IPS DF 4.7 (cell line): ENCODE measurements at regions not wholly inside any gene's neighbourhood (a gene's known extent, or its start where the extent isn't known, plus 50 kb on each side); places are given as distances from the start of the nearest gene placed in this dataset.

Experiments
- DNase-seq: peaks from one replicate; pipeline ENCODE4 v3.0.0-alpha.2; 2013; ENCODE audit warnings: low spot score; ENCODE audit errors: extremely low read depth

DNA sequence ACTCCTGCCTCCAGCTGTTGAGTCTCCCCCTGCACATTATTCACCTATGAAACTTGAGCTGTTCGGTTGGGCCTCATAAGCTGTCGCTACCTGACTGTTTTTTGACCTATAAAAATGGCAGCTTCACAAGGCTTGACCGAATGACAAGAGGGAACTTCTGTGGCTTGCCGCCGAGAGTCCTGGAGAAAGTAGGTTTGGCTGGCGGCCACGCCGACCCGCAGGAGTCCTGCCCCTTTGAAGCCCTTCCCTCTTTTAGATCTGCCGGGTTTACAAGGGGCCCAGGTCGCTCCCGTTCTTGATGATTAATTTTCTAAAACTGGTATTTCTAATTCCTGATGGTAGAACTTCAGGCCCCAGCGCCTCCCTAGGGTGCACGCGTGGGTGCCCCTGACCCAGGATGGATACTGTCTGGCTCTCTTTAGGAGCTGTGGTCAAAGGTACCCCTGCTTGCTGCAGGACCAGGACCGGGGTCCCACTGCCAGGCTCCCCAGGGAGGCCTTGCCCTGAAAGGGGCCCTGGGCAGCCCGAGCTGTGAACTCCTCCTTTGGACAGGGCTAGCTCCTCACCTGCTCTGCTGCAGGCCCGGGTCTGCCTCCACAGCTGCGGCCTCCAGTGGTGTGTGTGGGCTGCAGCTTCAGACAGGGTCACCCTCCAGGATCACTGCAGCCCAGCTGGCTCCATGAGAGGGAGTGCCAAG, 171.8 kb downstream of the CTTN start:
- DNase-seq, result no peak

DNA sequence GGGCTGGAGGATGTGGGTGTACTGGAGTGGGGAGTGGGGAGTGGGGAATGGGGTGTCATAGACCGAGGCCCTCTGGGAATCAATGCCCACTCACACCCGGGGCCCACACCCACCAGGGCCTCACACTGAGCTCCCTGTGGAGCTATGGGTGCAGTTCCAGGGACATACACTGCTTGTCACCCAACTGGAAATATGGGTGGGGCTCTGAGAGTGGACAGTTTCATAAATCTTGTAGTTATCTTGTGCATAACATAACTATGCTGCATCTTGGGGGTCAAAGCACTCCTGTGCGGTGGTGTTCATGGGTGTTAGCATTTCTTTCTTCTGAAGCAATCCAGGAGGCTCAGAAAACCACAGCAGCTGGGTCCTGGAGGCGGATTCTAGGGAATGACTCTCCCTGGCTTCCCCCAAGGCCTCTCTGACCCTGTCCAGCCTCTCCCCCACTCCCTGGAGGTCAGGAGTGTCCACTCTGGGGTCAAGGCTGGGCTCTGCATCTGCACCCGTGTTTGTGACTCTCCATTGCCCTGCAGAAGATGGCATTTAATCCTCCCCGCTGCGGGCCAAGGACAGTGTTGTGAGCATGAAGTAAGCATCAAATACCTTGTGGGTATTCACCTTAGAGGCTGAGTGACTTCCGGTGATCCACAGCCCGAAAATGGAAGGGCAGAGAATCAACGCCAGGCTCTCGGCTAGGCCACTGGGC, 172.5 kb downstream of the CTTN start:
- no peak for DNase-seq

DNA sequence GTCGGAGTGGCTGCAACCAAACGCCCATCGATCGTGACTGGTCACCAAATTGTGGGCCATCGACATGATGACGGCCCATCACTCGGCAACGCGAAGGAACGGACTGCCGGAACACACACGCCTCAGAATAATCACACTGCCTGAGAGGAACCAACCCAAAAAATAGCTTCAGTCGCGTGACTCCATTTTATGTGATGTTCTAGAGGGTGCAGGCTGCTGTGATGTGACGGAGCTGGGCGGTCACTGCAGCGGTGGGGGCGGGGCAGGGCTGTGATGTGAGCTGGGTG, 174.6 kb downstream of the CTTN start:
- DNase-seq, result no peak

DNA sequence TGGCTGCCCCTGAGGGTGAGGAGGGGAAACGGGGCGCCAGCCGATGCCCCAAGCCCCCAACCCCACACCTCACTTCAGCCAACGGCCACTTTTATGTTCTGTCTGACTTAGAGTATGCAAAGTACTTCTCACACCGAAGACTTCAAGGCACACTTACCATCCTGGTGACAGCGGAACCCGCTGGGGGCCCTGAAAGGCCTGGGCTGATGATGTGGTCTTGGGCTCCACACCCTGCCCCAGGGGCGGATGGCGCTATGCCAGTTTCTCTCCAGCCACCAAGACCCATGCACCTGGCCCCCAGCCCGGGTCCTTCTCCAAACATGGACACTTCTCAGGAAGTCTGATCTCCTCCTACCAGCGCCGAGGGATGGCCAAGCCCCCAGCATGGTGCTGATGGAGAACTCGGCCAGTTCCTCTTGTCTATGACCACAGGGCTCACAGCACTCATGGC, 175.4 kb downstream of the CTTN start:
- no peak for DNase-seq

DNA sequence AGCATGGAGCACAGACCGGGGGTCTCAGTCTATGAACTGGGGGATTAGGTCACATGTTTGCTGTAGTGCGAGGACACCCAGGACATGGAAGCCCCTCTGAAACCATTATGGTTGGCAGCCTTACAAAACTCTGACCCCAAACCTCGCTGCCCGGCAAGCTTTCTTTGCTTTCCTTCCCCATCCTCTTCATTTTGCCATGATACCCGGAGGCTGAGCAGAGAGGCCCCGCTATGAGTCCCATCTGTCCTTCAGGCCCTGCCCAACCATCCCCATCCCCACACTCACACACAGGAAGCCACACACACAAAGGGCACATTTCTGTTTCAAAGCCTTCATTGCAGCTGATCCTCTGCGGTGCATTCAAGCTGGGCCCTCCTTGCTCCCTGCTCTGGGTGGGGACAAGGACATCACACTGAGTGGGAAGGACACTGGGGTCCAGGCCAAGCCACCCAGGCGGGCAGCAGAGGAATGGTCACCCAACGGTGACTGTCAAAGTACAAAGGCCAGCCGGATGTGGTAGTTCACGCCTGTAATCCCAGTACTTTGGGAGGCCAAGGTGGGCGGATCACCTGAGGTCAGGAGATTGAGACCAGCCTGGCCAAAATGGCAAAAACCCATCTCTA, 176.5 kb downstream of the CTTN start:
- no peak for DNase-seq

DNA sequence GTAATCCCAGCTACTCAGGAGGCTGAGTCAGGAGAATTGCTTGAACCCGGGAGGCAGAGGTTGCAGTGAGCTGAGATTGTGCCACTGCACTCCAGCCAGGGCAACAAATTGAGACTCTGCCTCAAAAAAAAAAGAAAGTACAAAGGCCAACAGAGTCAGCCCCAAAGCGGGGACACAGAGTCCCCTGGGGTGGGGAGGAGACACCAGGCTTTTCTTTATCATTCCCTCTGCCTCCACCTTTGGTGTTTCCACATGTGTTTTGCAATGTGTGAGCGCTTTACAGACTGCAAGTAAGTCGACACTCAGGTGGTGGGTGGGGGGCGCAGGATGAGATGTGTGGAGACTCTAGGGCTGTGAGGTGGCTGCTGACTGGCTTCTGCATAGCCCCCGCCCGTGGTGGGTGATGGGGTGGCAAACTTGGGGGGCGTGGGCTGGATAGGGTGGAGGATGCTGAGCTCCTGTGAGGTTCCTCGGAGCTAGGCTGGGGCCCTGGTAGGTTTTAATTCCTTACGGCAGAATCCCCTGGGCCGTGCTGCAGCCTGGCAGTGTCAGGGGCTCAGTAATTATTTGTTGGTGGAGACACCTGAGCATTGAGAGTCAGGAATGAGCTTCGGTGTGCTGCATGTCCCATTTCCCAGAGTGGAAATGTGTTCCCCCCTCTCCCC, 177.2 kb downstream of the CTTN start:
- no peak for DNase-seq

DNA sequence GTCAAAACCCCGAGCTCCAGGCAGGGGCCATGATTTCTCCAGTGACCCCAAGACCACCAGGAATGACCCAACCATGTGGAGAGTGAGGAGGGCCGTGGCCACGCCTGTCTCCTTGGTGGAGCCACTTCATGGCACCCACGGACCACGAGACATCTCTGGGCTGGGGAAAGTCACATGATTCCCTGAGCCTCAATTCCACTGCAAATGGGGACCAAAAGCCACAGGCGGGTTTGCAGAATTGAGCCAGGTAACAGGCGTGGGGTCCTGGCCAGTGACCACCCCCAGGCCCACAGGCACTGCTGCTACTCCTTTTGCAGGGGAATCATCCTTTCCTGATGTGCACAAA, 178.9 kb downstream of the CTTN start:
- DNase-seq, result no peak

DNA sequence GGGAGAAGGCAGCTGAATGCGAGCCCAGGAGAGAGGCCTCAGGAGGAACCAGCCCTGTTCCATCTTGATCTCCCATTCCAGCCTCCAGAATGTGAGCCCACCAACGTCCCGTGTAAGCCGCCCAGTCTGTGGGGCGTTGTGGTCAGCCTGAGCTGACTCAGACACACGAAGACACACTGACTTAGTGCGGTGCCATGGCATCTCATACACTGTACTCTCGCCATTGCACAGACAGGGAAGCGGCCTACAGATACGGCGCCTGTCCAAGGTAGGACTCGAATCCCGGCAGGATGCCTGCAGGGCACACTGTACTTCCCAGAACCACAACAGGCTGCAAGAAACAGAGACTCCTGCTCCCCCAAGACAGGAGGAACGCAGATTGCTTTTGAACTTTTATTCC, 179.6 kb downstream of the CTTN start:
- DNase-seq, result no peak

DNA sequence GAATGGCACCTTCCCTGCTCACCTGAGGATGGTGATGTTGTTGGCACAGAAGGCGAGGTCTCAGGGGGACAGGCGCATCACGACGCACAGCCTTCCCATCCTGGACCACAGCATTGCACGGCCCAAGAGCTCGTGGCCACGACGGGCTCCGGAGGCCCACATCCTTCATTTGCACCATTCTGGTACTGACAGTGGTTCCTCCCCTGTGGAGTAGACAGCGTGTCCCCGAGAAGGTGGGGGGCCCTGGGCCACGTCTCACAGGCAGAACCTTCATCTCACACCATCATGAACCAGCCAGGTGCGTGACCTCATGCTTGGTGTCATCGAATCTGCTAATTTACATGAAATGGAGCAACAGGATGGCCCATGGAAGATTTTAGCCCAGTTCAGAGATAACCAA, 180.0 kb downstream of the CTTN start:
- no peak for DNase-seq

DNA sequence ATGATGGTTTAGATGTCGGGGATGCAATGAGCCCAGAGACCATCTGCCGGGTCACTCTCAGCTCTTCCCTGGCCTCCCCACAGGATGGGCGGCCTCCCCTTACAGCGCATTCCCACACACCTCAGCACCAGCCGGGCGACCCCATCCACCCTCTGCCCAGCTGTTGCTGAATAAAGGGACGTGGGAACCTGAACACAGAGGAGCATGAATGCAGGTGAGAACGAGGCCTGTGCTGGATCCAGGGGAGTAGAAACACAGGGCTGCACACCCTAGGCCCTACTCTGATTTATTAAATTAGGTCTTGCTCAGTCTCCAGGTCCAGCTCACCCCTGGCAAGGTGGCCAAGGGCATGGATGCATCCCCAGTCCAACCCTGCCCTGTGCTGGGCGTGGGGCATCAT, 180.5 kb downstream of the CTTN start:
- DNase-seq, result no peak

DNA sequence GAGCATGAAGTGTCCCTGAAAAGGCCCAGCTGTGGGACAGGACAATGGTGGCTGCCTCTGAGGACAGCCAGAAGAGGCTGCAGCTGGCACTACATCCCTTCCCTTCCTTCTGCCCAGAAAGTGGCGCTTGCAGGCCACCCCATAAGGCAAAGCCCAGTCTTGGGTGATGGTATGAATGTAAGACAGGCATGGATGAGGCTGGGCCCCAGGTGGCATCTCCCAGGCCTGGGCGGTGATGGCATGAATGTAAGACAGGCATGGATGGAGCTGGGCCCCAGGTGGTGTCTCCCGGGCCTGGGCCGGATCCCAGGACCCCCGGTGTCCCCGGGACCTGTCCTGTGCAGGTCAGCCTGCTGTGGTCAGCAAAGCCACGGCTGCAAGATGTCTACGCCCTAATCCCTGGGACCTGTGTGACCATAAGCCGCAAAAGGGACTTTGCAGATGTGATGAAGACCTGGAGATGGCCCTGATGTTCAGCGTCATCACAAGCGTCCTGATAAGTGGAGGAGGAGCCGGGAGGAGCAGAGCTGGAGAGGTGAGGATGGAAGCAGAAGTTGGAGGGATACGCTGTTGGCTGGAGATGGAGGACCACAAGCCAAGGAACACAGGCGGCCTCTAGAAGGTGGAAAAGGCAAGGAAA, 181.1 kb downstream of the CTTN start:
- no peak for DNase-seq

DNA sequence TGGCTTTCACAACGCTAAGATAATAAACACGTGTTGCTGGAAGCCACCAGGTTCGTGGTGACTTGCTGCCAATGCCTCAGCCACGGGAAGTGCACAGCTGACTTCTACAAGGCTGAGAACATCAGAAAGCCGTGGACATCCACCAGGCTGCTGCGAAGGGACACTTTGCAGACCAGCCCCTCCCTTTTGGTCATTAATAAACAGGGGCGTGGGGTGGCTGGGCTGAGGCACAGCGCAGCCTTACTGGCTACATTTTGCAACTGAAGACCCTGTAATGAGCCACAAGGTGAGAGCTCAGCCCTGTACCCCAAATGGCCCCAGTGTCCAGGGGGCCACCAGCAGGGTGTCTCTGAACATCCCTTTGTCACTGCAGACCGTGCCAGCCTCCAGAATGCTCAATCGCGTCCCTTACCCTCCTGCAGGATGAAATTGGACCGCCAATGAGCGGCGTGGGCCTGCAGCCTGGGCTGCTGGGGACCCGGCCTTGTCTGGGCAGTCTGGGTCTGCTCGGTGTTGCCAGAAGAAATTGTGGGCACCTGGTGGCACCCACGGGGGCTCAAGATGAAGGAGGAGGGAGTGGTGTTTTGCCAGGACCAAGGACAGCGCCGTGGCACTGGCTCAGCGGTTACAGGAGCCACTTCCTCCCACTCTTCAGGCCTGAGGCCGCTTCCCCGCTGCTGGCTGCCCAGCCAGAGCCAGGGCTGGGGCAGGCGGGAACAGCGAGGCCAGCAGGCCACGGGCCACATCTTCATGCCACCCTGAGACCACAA, 181.9 kb downstream of the CTTN start:
- no peak for DNase-seq

DNA sequence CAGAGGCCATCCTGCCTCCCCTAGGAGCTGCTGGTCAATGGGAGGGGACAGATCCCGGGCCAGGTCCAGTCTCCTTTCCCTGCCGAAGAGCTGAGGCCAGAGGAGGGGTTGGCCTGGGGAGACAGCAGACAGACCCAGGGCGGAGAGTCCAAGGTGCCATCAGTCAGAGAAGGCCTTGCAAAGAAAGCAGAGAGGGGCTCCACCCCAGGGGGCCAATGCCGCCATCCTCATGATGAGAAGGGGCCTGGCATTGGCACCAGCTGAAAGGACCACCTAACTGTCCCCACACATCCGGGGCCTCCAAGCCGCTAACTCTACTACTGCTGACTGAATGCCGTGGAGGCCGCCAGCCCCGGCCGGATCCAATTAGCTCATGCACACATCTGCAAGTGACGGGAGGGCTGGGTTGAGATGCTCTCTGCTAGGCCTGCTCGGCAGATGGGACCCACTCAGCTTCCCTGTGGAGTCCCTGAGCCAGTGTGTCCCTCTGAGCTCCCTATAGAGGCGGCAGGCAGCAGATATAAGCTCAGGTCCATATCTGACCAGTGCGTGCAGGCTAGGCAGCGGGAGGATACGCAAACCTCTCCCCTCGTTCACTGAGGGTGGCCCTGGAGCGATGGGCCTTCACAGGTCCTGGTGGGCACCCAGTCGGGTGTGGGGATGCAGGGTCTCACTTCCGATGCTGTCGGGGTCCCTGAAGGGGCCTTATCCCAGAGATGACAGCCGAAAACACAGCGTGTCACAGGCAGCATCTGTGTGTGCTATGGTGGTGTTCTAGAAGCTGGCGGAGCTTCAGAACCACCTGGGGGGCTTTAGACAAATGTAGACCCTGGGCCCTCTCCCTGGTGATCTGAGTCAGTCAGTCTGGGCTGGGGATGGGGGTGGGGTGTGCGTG, 183.9 kb downstream of the CTTN start:
- no peak for DNase-seq

DNA sequence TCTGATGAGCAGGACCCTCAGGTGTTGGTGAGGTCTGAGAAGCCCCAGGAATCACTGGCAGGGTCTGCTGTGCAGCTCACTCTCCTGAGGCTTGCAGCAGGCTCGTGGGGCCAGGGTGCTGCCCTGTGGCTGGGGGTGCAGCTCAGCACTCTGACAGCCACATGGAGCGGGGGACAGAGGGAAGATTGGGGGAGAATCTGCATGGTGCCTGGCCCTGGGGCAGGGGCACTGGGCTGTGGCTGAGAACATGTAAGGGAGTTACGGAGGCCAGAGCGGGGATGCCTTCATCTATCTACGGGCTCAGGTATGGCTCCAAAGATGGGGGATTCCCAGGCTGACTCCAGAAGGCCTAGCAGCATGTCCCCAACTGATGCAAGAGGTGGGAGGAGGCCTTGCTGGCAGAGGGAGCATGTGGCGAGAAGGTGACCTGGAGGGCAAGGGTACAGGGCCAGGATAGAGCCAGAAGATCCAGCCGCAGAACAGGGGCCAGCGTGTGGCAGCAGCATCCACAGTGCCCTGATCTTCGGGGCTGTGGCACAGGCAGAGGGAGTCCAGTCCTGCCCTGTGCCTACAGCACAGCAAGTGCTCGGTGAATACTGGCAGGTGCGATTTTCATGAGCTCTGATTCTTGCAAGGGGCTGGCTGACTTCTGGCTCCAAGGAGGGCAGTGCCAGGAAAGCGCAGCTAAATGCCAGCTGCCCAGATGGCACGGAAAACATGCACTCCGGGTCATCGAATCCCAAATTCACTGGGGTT, 184.7 kb downstream of the CTTN start:
- no peak for DNase-seq

DNA sequence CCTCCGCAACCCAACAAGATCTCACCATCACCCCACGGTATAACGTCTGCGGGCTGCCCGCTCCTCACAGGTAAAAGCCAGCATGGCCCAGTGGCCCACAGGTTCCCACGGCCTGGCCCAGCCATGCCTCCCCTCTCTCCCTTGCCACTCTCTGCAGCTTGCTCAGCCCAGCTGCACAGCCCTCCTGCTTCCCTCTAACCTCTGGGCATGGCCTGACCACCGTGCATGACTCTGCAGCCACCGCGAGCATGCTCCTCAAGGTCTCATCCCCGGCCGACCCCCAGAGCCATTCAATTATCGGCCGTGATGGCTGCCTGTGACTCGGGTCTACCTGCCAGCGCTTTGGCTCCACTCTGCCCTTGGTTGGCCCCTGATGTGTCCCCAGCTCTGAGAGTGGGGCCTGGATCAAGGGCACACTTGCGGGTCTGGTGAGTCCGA, 185.5 kb downstream of the CTTN start:
- no peak for DNase-seq

DNA sequence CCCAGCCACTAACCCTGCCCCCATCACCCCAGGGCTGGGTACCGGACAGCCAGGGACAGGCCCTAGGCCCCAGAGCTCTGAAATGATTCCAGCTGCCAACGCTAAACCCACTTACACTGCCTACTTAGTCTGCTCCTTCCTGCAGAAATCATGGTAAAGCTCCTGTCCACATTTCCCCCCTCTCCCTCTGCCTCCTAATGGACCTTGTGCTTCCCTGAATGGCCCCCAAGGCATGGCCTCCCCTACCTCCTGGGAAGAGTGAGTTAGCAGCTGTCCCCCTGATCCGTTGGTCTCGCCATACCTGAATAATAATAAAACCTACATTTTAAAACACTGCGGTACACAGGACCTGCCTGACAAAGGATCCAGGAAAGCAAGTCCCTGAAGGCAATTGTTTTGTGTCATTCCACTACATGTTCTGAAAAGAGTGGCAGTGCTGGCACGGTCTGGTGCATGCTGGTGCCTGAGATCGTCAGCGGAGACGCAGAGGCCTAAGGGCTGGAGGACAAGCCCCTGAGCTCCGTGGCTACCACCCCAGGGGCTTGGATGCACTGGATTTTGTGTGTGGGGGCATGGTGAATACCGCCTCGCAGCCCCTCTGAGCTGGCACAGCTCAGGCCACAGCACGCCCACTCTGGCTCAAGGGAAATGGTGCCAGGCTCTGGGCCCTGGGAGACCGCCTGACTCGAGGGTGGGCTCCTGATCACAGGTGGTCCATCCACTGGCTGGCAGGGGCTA, 186.3 kb downstream of the CTTN start:
- DNase-seq, result no peak

DNA sequence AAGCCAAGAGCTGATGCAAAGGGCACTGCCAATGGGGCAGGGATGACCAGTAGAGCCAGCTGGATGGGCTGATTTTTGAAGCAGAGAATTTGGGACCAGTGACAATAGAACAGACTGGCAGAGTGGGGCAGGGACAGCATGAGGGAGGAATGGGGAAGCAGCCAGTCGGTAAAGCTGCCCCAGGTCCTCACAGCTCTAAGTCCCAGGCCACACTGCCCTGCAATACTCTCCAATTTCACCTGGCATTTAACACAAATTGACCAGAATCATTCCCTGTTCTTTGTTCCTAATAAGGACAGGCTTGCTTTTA, 186.9 kb downstream of the CTTN start:
- DNase-seq, result no peak

DNA sequence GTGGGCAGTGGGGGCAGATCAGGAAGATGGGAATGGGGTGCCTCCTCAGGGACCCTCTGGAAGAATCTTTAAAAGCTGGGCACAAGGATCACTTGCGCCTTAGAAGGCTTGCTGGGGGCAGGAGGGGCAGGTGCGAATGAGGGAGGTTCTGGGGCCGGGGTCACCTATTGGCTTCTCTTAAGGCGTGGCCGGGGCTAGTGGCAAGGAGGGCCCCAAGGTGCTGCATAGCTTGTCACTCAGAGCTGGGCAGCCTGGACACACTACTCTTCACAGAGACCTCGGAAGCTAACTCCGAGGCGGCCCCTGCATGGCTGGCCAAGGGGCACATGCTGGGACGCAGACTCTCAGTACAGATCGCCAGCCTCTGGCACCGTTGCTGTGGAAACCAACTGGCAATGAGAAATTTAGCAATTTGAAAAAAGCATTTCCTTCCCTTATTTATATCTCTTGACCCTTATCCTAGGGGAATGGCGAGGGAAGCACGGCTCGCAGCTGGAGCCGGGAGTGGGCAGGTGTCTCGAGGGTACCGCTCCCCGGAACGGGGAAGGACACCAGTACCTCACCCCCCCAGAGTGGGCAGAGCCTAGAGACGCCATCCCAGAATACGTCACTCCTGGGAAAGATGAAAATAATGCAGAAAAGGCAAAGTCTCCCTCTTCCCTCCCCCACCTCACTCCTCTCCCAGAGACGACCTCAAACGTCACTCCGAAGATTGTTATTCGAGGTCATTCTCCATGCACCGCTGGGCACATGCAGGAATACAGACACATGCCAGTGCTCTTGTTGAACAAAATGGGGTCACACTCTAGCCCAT, 188.1 kb downstream of the CTTN start:
- DNase-seq, result no peak
